ENCODE measurements at regions not wholly inside any gene's neighbourhood (a gene's known extent, or its start where the extent isn't known, plus 50 kb on each side); places are given as distances from the start of the nearest gene placed in this dataset.
"Not testable (repeated sequence)": the region's sequence is repeated elsewhere in the genome, so short reads cannot be mapped to it uniquely, and the experiment has no call there.

DNA sequence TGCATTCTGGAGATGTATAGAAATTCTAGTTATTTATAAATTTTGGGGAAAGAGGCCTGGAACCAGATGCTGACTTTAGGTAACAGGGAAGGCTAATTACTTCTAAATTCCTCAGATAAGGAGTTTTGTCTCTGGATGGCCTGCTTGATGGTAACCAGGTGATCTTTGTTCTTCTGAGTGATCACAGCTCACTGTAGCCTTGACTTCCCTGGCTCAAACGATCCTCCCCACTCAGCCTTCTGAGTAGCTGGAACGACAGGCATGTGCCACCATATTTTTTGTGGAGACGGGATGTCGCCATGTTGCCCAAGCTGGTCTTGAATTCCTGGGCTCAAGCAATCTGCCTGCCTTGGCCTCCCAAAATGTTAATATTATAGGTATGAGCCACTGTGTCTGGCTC, 54.4 kb upstream of the MSH6 start:
- H3K4me3 ChIP-seq (ENCODE audit: control insufficient read depth, low read depth, low read length) = no peak overlapping the region
- TF ChIP-seq, protein P1, sequence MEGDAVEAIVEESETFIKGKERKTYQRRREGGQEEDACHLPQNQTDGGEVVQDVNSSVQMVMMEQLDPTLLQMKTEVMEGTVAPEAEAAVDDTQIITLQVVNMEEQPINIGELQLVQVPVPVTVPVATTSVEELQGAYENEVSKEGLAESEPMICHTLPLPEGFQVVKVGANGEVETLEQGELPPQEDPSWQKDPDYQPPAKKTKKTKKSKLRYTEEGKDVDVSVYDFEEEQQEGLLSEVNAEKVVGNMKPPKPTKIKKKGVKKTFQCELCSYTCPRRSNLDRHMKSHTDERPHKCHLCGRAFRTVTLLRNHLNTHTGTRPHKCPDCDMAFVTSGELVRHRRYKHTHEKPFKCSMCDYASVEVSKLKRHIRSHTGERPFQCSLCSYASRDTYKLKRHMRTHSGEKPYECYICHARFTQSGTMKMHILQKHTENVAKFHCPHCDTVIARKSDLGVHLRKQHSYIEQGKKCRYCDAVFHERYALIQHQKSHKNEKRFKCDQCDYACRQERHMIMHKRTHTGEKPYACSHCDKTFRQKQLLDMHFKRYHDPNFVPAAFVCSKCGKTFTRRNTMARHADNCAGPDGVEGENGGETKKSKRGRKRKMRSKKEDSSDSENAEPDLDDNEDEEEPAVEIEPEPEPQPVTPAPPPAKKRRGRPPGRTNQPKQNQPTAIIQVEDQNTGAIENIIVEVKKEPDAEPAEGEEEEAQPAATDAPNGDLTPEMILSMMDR (IDR thresholded peaks at IDR 0.05; ENCODE audit: control insufficient read depth, insufficient read depth, low read depth, low read length, missing control alignments) = no peak
- DNase-seq (ENCODE audit: low read depth) = no peak

DNA sequence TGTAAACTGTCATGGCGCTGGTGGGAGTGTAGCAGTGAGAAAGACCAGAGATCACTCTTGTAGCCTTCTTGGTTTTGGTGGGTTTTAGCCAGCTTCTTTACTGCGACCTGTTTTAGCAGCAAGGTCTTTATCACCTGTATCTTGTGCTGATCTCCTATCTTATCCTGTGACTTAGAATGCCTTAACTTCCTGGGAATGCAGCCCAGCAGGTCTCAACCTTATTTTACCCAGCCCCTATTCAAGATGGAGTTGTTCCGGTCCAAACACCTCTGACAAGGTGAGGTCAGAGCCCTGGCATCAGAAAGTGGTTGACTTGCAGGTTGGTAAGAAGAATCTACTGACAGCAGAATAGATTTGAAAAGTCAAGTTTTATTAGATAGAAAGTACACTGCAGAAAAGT, 55.0 kb upstream of the MSH6 start:
- TF ChIP-seq, protein P1 (IDR thresholded peaks at IDR 0.05; ENCODE audit: control insufficient read depth, insufficient read depth, low read depth, low read length, missing control alignments) = no peak
- no peak for DNase-seq (ENCODE audit: low read depth)
- H3K4me3 ChIP-seq (ENCODE audit: control insufficient read depth, low read depth, low read length) = no peak overlapping the region

DNA sequence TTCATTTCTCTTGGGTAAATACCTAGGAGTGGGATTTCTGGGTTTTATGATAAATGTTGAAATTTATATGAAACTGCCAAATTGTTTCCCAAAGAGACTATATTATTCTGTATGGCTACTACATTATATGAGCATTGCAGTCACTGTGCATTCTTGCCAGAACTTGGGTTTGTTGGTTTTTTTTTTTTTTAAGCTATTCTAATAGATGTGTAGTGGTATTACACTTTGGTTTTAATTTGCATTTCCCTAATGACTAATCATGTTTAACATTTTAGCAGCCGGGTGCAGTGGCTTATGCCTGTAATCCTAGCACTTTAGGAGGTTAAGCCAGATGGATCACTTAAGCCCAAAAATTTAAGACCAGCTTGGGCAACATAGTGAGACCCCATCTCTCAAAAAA, 56.0 kb upstream of the MSH6 start:
- not testable (repeated sequence) for H3K4me3 ChIP-seq (ENCODE audit: control insufficient read depth, low read depth, low read length); DNase-seq (ENCODE audit: low read depth)

DNA sequence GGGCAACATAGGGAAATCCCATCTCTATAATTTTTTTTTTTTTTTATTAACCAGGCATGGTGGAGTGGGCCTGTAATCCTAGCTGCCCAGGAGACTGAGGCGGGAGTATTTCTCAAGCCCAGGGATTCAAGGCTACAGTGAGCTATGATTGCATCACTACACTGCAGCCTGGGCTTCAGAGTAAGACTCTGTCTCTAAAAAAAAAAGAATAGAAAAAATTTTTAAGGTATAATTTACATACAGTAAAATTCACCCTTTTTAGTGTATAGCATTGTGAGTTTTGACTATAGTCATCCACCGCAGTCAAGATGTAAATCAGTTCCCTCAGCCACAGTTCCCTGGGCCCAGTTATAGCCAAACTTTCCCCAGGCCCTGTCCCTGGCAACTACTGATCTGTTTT, 57.1 kb upstream of the MSH6 start:
- DNase-seq (ENCODE audit: low read depth) = no peak
- H3K4me3 ChIP-seq (ENCODE audit: control insufficient read depth, low read depth, low read length) = no peak overlapping the region

DNA sequence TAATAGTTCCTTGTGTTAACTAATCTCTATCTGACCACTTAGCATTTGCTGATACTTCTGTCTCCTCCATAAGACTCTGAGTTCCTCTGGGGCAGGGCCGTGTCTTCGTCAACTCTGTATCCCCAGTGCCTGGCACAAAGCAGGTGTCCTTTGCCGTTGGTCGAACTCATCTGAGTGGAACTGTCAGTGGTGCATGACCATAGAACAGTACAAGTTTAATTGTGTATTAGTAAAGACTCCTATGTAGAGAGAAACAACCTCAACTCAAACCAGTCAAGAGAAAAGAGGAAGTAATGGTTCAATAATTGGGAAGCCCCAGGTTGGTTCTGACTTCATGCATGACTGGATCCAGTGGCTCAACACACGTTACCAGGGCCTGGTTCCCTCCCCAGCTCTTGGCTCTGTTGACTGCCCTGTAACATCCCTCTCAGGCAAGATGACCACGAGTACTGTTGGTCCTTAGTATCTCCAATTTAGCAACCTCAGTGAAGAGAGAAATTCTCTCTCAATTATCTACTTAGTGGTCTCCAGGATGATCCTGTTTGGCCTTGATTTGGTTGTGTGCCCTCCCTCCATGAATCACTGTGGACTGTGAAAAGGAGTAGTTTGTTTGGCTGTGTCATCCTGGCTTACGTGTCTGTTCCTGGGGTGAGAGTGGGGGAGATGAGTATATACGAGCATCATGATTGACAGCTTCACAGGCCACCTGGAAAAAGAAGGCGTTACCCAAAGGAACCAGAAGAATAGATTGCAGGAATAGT, 58.5 kb upstream of the MSH6 start:
- no peak overlapping the region for H3K4me3 ChIP-seq (ENCODE audit: control insufficient read depth, low read depth, low read length)

More for the DNA sequence above, 57.1 kb upstream of the MSH6 start:
- TF ChIP-seq, protein P1 (IDR thresholded peaks at IDR 0.05; ENCODE audit: control insufficient read depth, insufficient read depth, low read depth, low read length, missing control alignments) = no peak

DNA sequence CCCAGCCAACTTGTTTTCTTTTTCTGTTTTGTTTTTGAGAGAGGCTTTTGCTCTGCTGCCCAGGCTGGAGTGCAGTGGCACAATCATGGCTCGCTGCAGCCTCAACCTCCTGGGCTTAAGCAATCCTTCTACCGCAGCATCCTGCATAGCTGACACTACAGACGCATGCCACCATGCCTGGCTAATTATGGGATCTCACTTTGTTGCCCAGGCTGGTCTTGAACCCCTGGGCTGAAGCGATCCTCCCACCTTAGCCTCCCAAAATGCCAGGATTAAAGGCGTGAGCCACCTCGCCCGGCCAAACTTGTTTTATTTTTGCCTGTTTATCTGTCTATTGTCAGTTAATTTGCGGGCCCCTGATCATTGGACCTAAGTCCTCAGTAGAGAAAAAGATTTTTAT, 61.6 kb upstream of the MSH6 start:
- no peak overlapping the region for H3K4me3 ChIP-seq (ENCODE audit: control insufficient read depth, low read depth, low read length)
- no peak for DNase-seq (ENCODE audit: low read depth)
- TF ChIP-seq, protein P1 (IDR thresholded peaks at IDR 0.05; ENCODE audit: control insufficient read depth, insufficient read depth, low read depth, low read length, missing control alignments) = no peak

More for the DNA sequence above, 58.5 kb upstream of the MSH6 start:
- DNase-seq (ENCODE audit: low read depth) = no peak
- TF ChIP-seq, protein P1 (IDR thresholded peaks at IDR 0.05; ENCODE audit: control insufficient read depth, insufficient read depth, low read depth, low read length, missing control alignments) = no peak

DNA sequence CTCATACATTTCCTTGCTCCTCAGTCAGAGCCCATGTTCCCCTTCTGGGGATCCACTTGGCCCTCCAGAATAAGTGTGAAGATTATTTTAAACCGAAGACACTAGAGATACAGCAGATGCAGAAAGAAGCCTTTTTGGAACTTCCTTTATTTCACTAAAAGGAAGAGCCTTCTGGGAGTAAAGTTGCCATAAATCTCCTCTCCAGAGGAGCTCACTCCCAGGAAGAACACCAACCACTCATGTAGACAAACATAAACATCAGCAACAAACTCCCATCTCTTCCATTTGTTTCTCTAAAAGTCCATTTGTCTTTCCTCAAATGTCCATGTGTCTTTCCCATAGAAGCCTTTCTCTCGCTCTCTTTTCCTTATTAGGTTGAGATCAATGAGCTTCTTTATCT, 62.4 kb upstream of the MSH6 start:
- H3K4me3 ChIP-seq (ENCODE audit: control insufficient read depth, low read depth, low read length) = no peak overlapping the region
- TF ChIP-seq, protein P1 (IDR thresholded peaks at IDR 0.05; ENCODE audit: control insufficient read depth, insufficient read depth, low read depth, low read length, missing control alignments) = no peak
- no peak for DNase-seq (ENCODE audit: low read depth)

Data from AG09309 (cell line).